ENCODE measurements at regions not wholly inside any gene's neighbourhood (a gene's known extent, or its start where the extent isn't known, plus 50 kb on each side); places are given as distances from the start of the nearest gene placed in this dataset.

DNA sequence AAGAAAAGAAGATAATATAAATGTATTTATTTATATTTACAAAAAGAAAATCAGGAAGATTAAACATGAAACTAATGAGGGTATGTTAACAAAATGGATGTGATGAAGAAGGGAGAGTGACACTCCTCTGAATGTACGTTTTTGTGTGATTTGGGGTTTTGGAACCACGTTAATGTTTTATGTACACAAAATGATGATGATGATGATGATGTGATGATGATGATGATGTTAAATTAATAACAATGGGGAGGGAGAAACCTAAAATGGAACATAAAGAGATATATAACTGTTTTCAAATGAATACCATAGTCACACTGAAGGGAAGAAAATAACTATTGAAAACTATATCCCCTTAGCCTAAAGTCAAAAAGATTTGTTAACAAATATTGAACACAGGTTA lies 143.1 kb downstream of the RCN1 start:
- no peak for DNase-seq (ENCODE audit: insufficient read length)
- no peak for TF ChIP-seq POLR2AphosphoS5 (IDR thresholded peaks at IDR 0.05; ENCODE audit: low read depth, low read length)
- TF ChIP-seq POLR2A (IDR thresholded peaks at IDR 0.05; ENCODE audit: low read depth, low read length): no peak
- TF ChIP-seq TAF1 (IDR thresholded peaks at IDR 0.05; ENCODE audit: borderline replicate concordance, low read depth, low read length): no peak
- no peak for FAIRE-seq

DNA sequence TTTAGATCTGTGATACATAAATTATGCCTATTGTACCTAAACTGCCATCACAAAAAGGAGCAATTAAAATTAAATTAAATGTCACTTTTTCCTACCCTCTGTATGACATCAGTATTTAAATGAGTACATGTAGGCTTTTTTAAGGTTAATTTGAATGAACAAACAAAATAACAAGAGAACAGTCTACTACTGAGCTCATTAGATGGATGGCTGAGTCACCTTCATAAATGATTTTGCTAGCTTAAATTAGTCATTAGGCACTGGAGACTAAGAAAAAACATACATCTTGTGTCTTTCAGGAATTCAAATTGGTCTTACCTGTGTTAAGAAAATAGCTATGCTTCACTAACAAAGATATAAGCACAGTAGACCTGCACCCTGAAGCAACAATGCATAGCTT lies 153.6 kb downstream of the RCN1 start:
- TF ChIP-seq TAF1 (IDR thresholded peaks at IDR 0.05; ENCODE audit: borderline replicate concordance, low read depth, low read length): no peak
- no peak for TF ChIP-seq POLR2A (IDR thresholded peaks at IDR 0.05; ENCODE audit: low read depth, low read length)
- no peak for TF ChIP-seq POLR2AphosphoS5 (IDR thresholded peaks at IDR 0.05; ENCODE audit: low read depth, low read length)
- FAIRE-seq (peak; percentile 50), DNase-seq (ENCODE audit: insufficient read length) (no peak)

DNA sequence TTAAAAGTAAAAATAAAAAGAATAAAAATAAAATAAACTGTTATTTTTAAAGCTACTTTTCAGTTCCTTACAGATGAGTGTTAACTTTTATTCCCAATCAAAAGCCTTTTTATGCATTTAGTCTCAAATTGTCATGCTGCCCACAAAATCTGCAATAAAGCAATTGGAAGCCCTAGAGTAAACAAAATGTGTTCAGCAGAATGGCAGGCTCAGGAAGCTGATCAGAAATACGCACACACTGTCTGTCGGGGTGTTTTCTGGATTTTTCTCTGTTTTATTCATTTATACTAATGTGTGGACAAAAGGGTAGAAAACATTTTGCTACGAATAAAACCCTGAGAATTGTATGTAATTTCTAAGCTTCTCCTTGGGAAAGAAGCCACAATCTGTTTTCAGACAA lies 162.8 kb downstream of the RCN1 start:
- DNase-seq (ENCODE audit: insufficient read length) (no peak), FAIRE-seq (no peak)
- TF ChIP-seq POLR2AphosphoS5 (IDR thresholded peaks at IDR 0.05; ENCODE audit: low read depth, low read length) (no peak), POLR2A (IDR thresholded peaks at IDR 0.05; ENCODE audit: low read depth, low read length) (no peak), TAF1 (IDR thresholded peaks at IDR 0.05; ENCODE audit: borderline replicate concordance, low read depth, low read length) (no peak)

DNA sequence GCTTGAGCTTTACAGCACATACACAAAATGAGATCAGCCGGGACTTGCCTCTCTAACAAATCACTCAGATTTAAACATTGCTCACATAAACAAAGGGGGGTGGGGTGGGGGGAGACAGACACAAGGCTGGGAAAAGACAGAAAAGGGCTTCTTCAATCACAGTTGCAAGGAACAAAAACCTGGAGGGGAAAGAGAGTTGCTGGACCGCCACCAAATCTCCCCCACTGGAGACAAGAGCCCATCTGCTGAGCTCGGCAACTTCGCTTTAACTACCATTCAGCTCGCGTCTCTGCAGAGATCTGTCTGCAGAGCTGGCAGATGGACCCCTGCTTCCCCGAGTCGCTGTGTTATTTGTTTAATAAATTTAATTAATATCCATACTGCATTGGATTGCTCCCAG lies 165.0 kb downstream of the RCN1 start:
- no peak for DNase-seq (ENCODE audit: insufficient read length)
- TF ChIP-seq TAF1 (IDR thresholded peaks at IDR 0.05; ENCODE audit: borderline replicate concordance, low read depth, low read length) (no peak), POLR2A (IDR thresholded peaks at IDR 0.05; ENCODE audit: low read depth, low read length) (no peak), POLR2AphosphoS5 (IDR thresholded peaks at IDR 0.05; ENCODE audit: low read depth, low read length) (no peak)
- FAIRE-seq: no peak

DNA sequence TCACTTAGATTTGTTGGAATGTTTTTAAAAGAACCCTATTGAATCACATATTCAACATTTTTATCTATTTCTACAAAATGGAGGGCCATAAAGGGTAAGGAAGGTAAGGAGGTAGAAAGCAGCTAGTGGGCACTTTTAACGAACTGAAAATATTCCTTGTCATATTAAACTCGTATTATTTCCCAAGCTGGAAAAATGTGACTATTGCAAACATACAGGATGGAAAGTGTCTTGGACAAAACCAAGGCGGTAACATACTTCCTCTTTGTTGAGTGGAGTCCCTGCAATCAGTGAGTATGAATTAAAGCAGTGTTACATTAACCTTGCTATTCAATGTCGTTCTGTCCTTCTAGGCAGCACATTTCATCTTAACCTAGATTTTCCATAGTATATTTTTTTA lies 165.6 kb downstream of the RCN1 start:
- no peak for FAIRE-seq

DNA sequence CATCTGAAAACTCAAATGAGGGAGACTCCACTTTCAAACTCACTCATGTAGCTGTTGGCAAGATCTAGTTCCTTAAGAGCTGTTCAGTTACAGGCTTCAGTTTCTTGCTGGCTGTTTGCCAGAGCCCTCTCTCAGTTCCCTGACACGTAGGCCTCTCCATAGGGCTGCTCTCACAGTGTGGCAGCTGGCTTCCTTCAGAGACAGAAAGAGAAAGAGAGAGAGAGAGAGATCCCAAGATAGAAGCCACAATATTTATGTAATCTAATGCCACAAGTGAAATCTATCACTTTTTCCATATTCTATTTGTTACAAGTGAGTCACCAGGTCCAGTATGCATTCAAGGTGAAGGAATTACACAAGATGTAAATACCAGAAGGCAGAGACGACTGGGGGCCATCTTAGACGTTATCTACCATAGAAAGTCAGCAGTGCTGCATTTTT lies 168.8 kb downstream of the RCN1 start:
- DNase-seq (ENCODE audit: insufficient read length): peak; percentile 9
- FAIRE-seq: no peak
- TF ChIP-seq POLR2A (IDR thresholded peaks at IDR 0.05; ENCODE audit: low read depth, low read length): no peak
- no peak for TF ChIP-seq TAF1 (IDR thresholded peaks at IDR 0.05; ENCODE audit: borderline replicate concordance, low read depth, low read length)
- no peak for TF ChIP-seq POLR2AphosphoS5 (IDR thresholded peaks at IDR 0.05; ENCODE audit: low read depth, low read length)

More for the DNA sequence above, 165.6 kb downstream of the RCN1 start:
- TF ChIP-seq TAF1 (IDR thresholded peaks at IDR 0.05; ENCODE audit: borderline replicate concordance, low read depth, low read length): no peak
- TF ChIP-seq POLR2A (IDR thresholded peaks at IDR 0.05; ENCODE audit: low read depth, low read length): no peak
- TF ChIP-seq POLR2AphosphoS5 (IDR thresholded peaks at IDR 0.05; ENCODE audit: low read depth, low read length): no peak
- no peak for DNase-seq (ENCODE audit: insufficient read length)

DNA sequence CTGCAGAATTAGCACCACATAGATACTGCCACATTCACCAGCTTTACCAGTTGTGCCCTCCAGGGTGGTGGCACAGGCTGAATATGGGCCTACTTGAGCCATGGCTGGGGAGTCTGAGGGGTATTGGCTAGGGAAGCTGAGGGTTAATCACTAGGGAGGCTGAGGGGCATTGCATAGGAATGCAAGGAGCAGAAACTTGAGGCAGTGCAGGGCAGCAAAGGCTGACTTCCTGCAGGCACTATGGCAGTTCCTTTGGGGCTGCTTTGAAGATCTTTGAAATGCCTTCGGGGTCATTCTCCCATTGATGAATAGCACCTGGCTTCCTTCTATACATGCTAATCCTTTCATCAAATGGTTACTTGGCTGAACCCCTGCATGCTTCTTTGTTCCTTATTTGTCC lies 171.5 kb downstream of the RCN1 start:
- no peak for TF ChIP-seq POLR2A (IDR thresholded peaks at IDR 0.05; ENCODE audit: low read depth, low read length)
- TF ChIP-seq TAF1 (IDR thresholded peaks at IDR 0.05; ENCODE audit: borderline replicate concordance, low read depth, low read length): no peak
- no peak for TF ChIP-seq POLR2AphosphoS5 (IDR thresholded peaks at IDR 0.05; ENCODE audit: low read depth, low read length)
- FAIRE-seq (no peak), DNase-seq (ENCODE audit: insufficient read length) (no peak)

DNA sequence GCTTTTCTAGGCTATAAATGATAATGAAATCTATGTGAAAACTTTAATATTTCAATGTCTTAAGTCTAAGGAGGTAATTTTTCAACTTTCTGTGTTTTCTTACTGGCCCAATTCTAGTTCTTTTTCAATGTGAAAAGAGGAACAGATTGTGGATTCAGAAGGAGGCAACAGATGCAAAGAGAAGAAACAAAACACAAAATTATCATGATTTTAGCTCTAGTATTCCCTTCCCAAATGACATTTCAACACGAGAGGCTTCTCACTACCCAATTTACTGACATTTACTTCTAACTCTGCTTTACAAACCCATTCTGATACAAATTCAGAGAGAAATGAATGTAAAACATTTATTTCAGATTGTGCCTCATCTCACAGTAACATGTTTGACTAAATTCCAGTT lies 169.4 kb downstream of the WT1 start:
- FAIRE-seq (no peak), DNase-seq (ENCODE audit: insufficient read length) (no peak)
- TF ChIP-seq TAF1 (IDR thresholded peaks at IDR 0.05; ENCODE audit: borderline replicate concordance, low read depth, low read length): no peak
- no peak for TF ChIP-seq POLR2AphosphoS5 (IDR thresholded peaks at IDR 0.05; ENCODE audit: low read depth, low read length)
- no peak for TF ChIP-seq POLR2A (IDR thresholded peaks at IDR 0.05; ENCODE audit: low read depth, low read length)

DNA sequence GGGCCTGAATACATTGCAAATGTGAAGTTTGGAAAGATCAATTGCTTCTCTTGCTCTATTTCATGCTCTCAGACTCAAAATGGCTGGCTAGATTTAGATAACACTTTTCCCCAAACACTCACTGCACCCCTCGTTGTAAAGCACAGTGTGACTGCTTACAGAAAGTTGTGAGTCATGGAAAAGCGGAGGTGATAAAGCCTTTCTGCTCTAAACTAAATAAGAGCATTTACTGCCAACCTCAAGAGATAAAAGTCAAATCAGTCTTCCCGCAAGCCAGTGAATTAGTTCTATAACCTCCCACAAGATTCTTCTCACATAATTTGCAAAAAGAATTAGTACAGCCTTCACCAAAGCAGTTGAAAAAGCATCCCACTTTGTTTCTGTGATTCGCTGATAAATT lies 168.7 kb downstream of the WT1 start:
- FAIRE-seq (no peak), DNase-seq (ENCODE audit: insufficient read length) (no peak)
- no peak for TF ChIP-seq POLR2A (IDR thresholded peaks at IDR 0.05; ENCODE audit: low read depth, low read length)
- no peak for TF ChIP-seq POLR2AphosphoS5 (IDR thresholded peaks at IDR 0.05; ENCODE audit: low read depth, low read length)
- no peak for TF ChIP-seq TAF1 (IDR thresholded peaks at IDR 0.05; ENCODE audit: borderline replicate concordance, low read depth, low read length)

DNA sequence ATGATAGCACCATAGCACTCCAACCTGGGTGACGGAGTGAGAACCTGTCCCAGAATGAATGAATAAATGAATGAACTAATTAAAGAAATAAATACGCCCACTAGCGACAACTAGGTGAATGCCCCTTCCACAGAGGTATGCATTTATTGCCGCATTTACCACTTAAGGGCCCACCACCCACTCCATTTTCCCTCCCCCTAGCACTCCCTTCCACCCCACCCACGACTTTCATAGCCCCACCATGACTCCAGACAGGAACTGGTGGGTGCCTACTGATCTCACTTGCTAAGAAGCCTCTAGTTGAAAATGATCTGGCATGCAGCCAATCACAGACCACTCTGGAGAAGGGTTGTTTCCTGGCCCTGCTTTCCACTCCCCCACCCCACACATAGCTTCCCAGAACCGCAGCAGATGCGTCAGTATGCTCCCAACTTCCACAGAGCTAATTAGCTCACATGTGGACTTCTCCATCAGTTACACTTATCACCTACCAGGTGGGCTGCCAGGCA lies 167.6 kb downstream of the WT1 start:
- DNase-seq (ENCODE audit: insufficient read length) (no peak), FAIRE-seq (no peak)
- TF ChIP-seq POLR2AphosphoS5 (IDR thresholded peaks at IDR 0.05; ENCODE audit: low read depth, low read length) (no peak), TAF1 (IDR thresholded peaks at IDR 0.05; ENCODE audit: borderline replicate concordance, low read depth, low read length) (no peak), POLR2A (IDR thresholded peaks at IDR 0.05; ENCODE audit: low read depth, low read length) (no peak)

DNA sequence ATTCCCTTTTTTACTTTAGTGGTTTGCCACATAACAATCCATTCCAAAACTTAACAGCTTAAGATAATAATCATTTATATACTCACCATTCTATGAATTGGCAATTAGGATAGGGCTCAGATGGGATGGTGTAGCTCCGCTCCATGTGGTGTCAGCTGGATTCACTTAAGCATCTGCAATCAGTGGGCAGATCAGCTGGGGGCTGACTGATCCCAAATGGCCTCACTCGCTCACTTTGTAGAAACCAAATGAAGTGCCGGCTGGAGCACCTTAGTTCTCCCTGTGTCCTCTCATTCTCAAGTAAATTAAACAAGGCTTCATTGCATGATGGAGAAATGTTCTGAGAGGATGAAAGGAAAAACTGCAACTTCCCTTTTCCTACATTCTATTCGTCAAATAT lies 161.4 kb downstream of the WT1 start:
- FAIRE-seq: no peak
- no peak for TF ChIP-seq POLR2A (IDR thresholded peaks at IDR 0.05; ENCODE audit: low read depth, low read length)
- no peak for TF ChIP-seq TAF1 (IDR thresholded peaks at IDR 0.05; ENCODE audit: borderline replicate concordance, low read depth, low read length)
- TF ChIP-seq POLR2AphosphoS5 (IDR thresholded peaks at IDR 0.05; ENCODE audit: low read depth, low read length): no peak
- DNase-seq (ENCODE audit: insufficient read length): no peak

DNA sequence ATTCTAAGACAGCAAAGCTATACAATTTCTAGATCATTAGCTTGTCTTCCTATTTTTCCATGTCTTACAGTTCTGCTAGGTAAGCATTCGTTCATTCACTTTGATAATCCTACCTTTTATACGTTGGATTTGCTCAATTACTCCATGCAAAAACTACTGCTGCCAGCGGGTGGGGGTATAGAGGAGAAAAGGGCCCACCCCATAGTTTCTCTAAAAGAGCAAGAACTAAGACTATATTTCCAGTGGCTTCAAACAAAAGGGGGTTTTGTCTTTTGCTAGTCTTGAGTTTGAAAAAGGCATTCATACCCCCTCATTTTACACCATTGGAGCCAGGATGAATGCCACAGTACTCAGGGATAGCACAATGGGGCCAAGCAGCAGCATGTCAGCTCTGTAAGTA lies 155.7 kb downstream of the WT1 start:
- DNase-seq (ENCODE audit: insufficient read length) (no peak), FAIRE-seq (peak; percentile 27)
- TF ChIP-seq TAF1 (IDR thresholded peaks at IDR 0.05; ENCODE audit: borderline replicate concordance, low read depth, low read length): no peak
- TF ChIP-seq POLR2AphosphoS5 (IDR thresholded peaks at IDR 0.05; ENCODE audit: low read depth, low read length): no peak

DNA sequence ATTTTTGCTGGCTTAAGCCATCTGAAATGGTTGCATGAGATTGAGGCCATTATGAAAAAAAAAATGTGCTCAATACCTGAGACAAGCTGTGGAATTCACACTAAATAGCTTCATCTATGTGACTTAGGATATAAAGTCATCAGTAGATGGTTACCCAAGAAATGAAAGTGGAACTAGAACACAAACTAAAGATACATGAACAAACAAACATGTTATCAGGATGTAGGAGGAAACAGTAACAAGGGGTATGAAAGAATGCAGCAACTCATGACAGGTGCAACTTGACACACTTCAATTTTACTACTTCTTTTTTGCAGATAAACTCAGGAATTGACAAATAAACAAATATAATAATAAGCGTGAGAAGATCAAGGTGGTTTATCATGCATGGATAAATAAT lies 155.0 kb downstream of the WT1 start:
- DNase-seq (ENCODE audit: insufficient read length): no peak
- FAIRE-seq: peak; percentile 84
- TF ChIP-seq POLR2AphosphoS5 (IDR thresholded peaks at IDR 0.05; ENCODE audit: low read depth, low read length) (no peak), TAF1 (IDR thresholded peaks at IDR 0.05; ENCODE audit: borderline replicate concordance, low read depth, low read length) (no peak), POLR2A (IDR thresholded peaks at IDR 0.05; ENCODE audit: low read depth, low read length) (no peak)
